Activated CD4-positive, alpha-beta T cell treated with anti-CD3 and anti-CD28 coated beads, Interleukin-2, amount 10 ng/mL, durations not matched to agents 7 days and 5 days (primary cell): ENCODE measurements at regions not wholly inside any gene's neighbourhood (a gene's known extent, or its start where the extent isn't known, plus 50 kb on each side); places are given as distances from the start of the nearest gene placed in this dataset.
"Not testable (repeated sequence)": the region's sequence is repeated elsewhere in the genome, so short reads cannot be mapped to it uniquely, and the experiment has no call there.

Experiments
- CTCF ChIA-PET: fragments of 350-600 bp; sonication (Branson Sonifier 250); formaldehyde crosslinking; loops from one replicate; lab custom pipeline; 2021; ENCODE audit warnings: antibody characterized with exemption; lab: Charles Lee
- POLR2A ChIA-PET: fragments of 350-600 bp; sonication (Branson Sonifier 250); formaldehyde crosslinking; loops from one replicate; lab custom pipeline; 2021; ENCODE audit warnings: antibody characterized with exemption; lab: Charles Lee
- DNase-seq: peaks from one replicate; pipeline ENCODE4 v3.0.0-alpha.2; 2020
- H3K27ac Mint-ChIP-seq: one replicate; pipeline ENCODE4 v1.8.0; 2021; ENCODE audit warnings: mild to moderate bottlenecking, moderate library complexity, mixed read lengths
- H3K27me3 Mint-ChIP-seq: one replicate; pipeline ENCODE4 v1.8.0; 2021; ENCODE audit warnings: mixed read lengths
- H3K36me3 Mint-ChIP-seq: one replicate; pipeline ENCODE4 v1.8.0; 2021; ENCODE audit warnings: low read depth, mixed read lengths
- H3K4me1 Mint-ChIP-seq: one replicate; pipeline ENCODE4 v1.8.0; 2021; ENCODE audit warnings: mixed read lengths
- H3K4me3 Mint-ChIP-seq: one replicate; pipeline ENCODE4 v1.8.0; 2021; ENCODE audit warnings: mild to moderate bottlenecking, moderate library complexity, mixed read lengths
- H3K9me3 Mint-ChIP-seq: one replicate; pipeline ENCODE4 v1.8.0; 2021; ENCODE audit warnings: mixed read lengths

DNA sequence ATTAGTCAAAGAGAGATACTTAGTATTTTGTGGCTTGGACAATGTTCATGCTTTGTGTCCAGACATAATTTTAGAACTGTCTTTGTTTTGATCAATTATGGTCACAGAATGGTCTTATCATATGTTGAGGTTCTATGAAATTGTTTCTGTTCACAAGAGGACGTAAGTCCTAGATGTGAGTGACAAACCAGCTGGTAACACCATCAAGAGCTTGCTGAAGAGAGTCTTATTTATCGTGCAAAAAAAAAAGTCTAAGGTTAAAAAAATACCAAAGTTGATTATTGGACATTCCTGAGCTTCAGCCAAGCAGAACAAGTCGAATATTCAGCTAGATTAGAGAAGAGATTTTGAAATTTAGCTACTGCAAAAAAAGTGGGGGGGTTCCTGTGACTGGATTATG is 495.9 kb upstream of the NAALADL2 start:
- ChIA-PET CTCF (no interaction called here), POLR2A (no interaction called here)
- no peak overlapping the region for H3K27ac Mint-ChIP-seq
- H3K4me1 Mint-ChIP-seq: no peaks in the 10 kb centered on the region
- H3K9me3 Mint-ChIP-seq: no peaks in the 10 kb centered on the region
- no peaks in the 10 kb centered on the region for H3K36me3 Mint-ChIP-seq
- no peaks in the 10 kb centered on the region for H3K27me3 Mint-ChIP-seq
- no peak for DNase-seq
- no peak overlapping the region for H3K4me3 Mint-ChIP-seq

- Mint-ChIP-seq H3K4me3 (no peak overlapping the region), H3K9me3 (no peaks in the 10 kb centered on the region), H3K27ac (no peak overlapping the region), H3K27me3 (no peaks in the 10 kb centered on the region), H3K4me1 (no peaks in the 10 kb centered on the region), H3K36me3 (no peaks in the 10 kb centered on the region)
- no peak for DNase-seq
- CTCF ChIA-PET: interaction anchor here (0.6 kb wide), 1 partner anchor 18 kb away, joined by 3 read pairs; no protein-coding TSS in a partner anchor
- POLR2A ChIA-PET: no interaction called here
Measured at GRCh38 chr3:174365796-174366195, 493.3 kb upstream of the NAALADL2 start.

DNA sequence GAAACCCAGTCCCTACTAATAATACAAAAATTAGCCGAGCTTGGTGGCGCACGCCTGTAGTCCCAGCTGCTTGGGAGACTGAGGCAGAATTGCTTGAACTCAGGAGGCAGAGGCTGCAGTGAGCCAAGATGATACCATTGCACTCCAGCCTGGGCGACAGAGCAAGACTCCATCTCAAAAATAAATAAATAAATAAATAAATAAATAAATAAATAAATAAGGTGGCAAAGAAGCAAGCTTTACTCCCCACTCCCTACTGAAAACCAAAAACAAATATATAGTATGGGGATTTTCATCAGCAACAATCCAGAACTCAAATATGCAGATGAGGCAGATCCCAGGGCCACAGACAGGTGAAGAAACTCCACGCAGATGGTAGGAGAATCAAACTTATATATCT is 492.2 kb upstream of the NAALADL2 start:
- H3K27ac Mint-ChIP-seq, H3K27me3 Mint-ChIP-seq, DNase-seq, H3K4me3 Mint-ChIP-seq, CTCF ChIA-PET, H3K36me3 Mint-ChIP-seq, H3K4me1 Mint-ChIP-seq, H3K9me3 Mint-ChIP-seq, POLR2A ChIA-PET: not testable (repeated sequence)

DNA sequence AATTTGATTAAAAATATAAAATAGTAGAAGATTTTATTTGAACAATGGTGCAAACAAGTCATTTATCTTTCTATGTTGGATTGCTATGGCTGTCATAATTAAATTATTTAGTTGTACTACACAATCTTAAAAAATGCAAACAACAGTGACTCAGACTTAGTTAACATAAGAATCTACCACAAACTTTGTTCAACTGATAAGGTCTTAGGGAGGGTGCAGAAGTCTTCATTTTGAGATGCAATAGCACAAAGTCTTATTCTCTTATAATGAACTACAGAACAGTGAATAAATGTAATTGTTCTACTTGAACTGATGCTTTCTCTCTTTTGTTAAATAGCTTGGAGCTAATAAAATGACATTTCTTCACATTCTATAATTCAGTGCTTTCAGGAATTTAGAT is 482.8 kb upstream of the NAALADL2 start:
- POLR2A ChIA-PET: no interaction called here
- CTCF ChIA-PET: no interaction called here
- H3K27me3 Mint-ChIP-seq: no peaks in the 10 kb centered on the region

DNA sequence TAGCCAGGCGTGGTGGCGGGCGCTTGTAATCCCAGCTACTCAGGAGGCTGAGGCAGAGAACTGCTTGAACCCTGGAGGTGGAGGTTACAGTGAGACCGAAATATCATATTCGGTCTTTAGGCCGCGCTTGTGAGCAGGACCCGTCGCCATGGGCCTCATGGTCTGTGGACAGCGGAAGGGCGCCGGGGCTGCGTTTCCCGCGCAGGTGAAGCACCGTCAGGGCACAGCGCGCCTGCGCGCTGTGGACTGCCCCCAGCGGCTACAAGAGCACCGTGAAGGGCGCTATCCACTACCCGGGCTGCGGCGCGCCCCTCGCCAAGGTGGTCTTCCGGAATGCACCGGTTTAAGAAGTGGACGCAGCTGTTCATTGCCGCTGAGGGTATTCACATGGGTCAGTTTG is 482.0 kb upstream of the NAALADL2 start:
- no peak overlapping the region for H3K4me3 Mint-ChIP-seq
- no peak overlapping the region for H3K27ac Mint-ChIP-seq
- CTCF ChIA-PET: no interaction called here
- POLR2A ChIA-PET: no interaction called here
- H3K36me3 Mint-ChIP-seq: no peaks in the 10 kb centered on the region
- H3K4me1 Mint-ChIP-seq: no peaks in the 10 kb centered on the region
- H3K9me3 Mint-ChIP-seq: no peaks in the 10 kb centered on the region
- H3K27me3 Mint-ChIP-seq: no peaks in the 10 kb centered on the region
- DNase-seq: no peak

More for the DNA sequence above, 482.8 kb upstream of the NAALADL2 start:
- no peak overlapping the region for H3K27ac Mint-ChIP-seq
- no peaks in the 10 kb centered on the region for H3K36me3 Mint-ChIP-seq
- no peaks in the 10 kb centered on the region for H3K4me1 Mint-ChIP-seq
- H3K4me3 Mint-ChIP-seq: no peak overlapping the region
- H3K9me3 Mint-ChIP-seq: no peaks in the 10 kb centered on the region
- DNase-seq: no peak

- no peak for DNase-seq
- Mint-ChIP-seq H3K9me3 (no peaks in the 10 kb centered on the region), H3K4me1 (no peaks in the 10 kb centered on the region), H3K27me3 (no peaks in the 10 kb centered on the region), H3K27ac (no peak overlapping the region), H3K4me3 (no peak overlapping the region), H3K36me3 (no peaks in the 10 kb centered on the region)
- ChIA-PET POLR2A (no interaction called here), CTCF (no interaction called here)
Measured at GRCh38 chr3:174377684-174378083, 481.4 kb upstream of the NAALADL2 start.

DNA sequence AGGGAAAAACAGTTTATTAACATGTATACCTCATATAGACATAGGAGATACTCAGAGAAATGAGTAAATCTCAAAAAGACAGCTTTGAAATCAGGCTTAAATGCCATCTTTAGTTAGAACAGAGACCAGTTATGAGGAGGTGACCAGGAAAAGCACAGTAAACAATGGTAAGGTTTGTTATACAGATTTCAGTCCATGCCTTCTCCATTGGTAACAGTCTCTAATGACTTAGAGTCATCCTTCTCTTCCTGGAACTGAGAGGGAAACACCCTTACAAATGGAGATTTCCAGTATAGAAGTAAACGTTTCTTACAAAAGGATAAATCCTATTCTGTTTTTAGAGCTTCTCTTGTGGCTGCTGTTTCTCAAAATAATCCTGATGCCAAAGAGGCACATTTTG is 476.3 kb upstream of the NAALADL2 start:
- H3K36me3 Mint-ChIP-seq: no peaks in the 10 kb centered on the region
- no peak overlapping the region for H3K27ac Mint-ChIP-seq
- no peaks in the 10 kb centered on the region for H3K4me1 Mint-ChIP-seq
- no peak overlapping the region for H3K4me3 Mint-ChIP-seq
- H3K9me3 Mint-ChIP-seq: no peaks in the 10 kb centered on the region
- CTCF ChIA-PET: no interaction called here
- no peak for DNase-seq
- H3K27me3 Mint-ChIP-seq: no peaks in the 10 kb centered on the region
- POLR2A ChIA-PET: no interaction called here

DNA sequence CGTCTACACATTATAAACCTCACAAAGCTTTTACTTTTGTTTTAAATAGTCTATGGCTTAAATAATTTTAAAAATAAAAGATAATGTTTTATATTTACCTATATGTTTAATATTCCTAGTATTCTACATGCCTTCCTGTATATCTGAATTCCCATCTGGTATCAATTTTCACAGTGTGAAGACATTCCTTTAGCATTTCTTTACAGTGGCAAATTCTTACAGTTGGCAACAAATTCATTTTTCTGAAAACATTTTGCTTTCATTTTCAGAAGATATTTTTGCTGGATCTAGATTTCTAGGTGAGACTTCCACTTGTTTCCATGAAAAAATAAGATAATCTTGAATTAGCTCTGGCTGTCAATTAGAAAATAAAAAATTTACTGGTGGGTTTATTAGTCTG is 471.4 kb upstream of the NAALADL2 start:
- Mint-ChIP-seq H3K27ac (no peak overlapping the region), H3K27me3 (no peaks in the 10 kb centered on the region), H3K9me3 (no peaks in the 10 kb centered on the region), H3K4me1 (no peaks in the 10 kb centered on the region), H3K36me3 (no peaks in the 10 kb centered on the region), H3K4me3 (no peak overlapping the region)
- no peak for DNase-seq
- POLR2A ChIA-PET: no interaction called here
- CTCF ChIA-PET: no interaction called here

DNA sequence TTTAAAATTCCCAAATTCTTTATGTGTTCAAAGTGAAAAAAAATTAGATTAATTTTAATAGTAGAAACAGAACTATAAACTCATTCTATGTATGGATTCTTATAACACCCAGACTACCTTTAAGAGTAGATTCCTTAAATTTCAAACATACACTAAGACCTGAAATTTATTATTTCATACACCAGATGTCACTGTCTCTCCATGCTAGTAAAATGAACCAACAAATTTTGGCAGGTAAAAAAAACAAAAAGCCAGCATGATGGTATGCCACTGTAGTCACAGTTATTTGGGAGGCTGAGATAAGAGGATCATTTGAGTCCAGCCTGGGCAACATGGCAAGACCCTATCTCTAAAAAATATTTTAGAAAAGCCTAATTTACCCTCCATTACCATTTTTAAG is 461.3 kb upstream of the NAALADL2 start:
- ChIA-PET POLR2A (no interaction called here), CTCF (interaction anchor here (0.6 kb wide), 1 partner anchor 468 kb away, joined by 3 read pairs; no protein-coding TSS in a partner anchor)

GRCh38 chr3:174398761-174399160 is 460.4 kb upstream of the NAALADL2 start:
- Mint-ChIP-seq H3K4me1 (no peaks in the 10 kb centered on the region), H3K4me3 (no peak overlapping the region), H3K9me3 (no peaks in the 10 kb centered on the region), H3K27me3 (no peaks in the 10 kb centered on the region), H3K27ac (no peak overlapping the region), H3K36me3 (no peaks in the 10 kb centered on the region)
- CTCF ChIA-PET: no interaction called here
- POLR2A ChIA-PET: no interaction called here
- no peak for DNase-seq

More for the DNA sequence above, 461.3 kb upstream of the NAALADL2 start:
- no peak for DNase-seq
- Mint-ChIP-seq H3K4me3 (no peak overlapping the region), H3K36me3 (no peaks in the 10 kb centered on the region), H3K27me3 (no peaks in the 10 kb centered on the region), H3K27ac (no peak overlapping the region), H3K4me1 (no peaks in the 10 kb centered on the region), H3K9me3 (no peaks in the 10 kb centered on the region)

DNA sequence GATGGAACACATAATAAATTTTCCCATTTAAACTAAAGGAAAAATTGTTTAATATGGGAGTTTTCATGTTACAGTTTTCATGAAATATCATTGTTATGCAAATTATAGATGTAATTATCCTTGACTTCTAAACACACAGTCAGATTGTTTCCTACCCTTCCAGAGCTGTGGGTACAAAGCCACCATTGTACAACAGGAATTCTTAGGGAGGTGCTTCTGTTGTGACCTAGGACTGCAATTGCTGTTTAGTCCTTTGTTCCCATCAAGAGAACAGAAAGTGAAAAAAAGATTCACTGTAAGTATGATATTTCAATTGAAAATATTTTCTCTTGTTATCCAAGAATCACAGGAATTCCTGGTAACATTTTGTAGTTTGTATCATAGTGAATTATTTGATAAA is 455.3 kb upstream of the NAALADL2 start:
- Mint-ChIP-seq H3K36me3 (no peaks in the 10 kb centered on the region), H3K4me3 (no peak overlapping the region), H3K27ac (no peak overlapping the region), H3K27me3 (no peaks in the 10 kb centered on the region), H3K9me3 (no peaks in the 10 kb centered on the region), H3K4me1 (no peaks in the 10 kb centered on the region)
- DNase-seq: no peak
- POLR2A ChIA-PET: no interaction called here
- CTCF ChIA-PET: no interaction called here

- Mint-ChIP-seq H3K4me3 (no peak overlapping the region), H3K27me3 (no peaks in the 10 kb centered on the region), H3K9me3 (no peaks in the 10 kb centered on the region), H3K27ac (no peak overlapping the region), H3K4me1 (no peaks in the 10 kb centered on the region), H3K36me3 (no peaks in the 10 kb centered on the region)
- POLR2A ChIA-PET: no interaction called here
- DNase-seq: no peak
- CTCF ChIA-PET: no interaction called here
Measured at GRCh38 chr3:174408310-174408709, 450.8 kb upstream of the NAALADL2 start.

DNA sequence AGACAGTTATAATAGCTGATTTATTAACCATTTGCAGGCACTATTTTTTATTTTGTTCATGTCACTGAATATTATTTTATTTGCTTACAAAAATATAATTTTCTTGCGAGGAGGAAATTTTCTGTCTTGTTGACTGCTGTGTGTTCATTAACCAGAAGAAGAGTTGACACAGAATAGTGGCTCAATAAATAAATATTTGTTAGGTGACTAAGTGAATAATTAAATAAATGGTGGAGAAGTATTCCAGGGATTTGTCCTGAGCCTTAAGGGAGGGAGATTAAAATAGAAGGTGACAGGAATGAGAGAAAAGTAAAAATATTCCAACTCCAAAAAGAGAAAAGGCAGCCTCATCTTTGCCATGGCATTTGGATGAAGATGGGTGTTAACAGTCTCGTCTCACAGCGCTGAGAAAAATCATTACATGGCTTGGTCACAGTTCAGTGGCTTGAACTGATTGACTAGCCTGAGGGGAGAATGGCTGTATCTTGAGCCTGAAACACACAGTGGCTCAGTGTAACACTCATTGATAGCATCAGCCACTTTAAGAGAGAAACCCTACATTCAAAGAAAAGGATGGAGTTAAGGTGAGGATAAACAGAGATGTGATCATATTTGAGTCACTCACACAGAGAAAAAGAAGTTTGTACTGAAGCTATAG is 449.9 kb upstream of the NAALADL2 start:
- Mint-ChIP-seq H3K4me1 (no peaks in the 10 kb centered on the region), H3K27me3 (no peaks in the 10 kb centered on the region), H3K36me3 (no peaks in the 10 kb centered on the region), H3K9me3 (no peaks in the 10 kb centered on the region), H3K4me3 (no peak overlapping the region), H3K27ac (no peak overlapping the region)
- POLR2A ChIA-PET: no interaction called here
- CTCF ChIA-PET: no interaction called here
- DNase-seq: no peak
